GM12864 (cell line): ENCODE measurements at regions not wholly inside any gene's neighbourhood (a gene's known extent, or its start where the extent isn't known, plus 50 kb on each side); places are given as distances from the start of the nearest gene placed in this dataset.

ENCODE experiments used
- DNase-seq: peaks from one replicate; pipeline ENCODE4 v3.0.0-alpha.2; 2011; ENCODE audit warnings: low read depth
- H3K4me3 ChIP-seq: 2 replicates; pipeline ENCODE4 v1.5.1; 2011; ENCODE audit warnings: mild to moderate bottlenecking, low read depth, low read length, control low read depth
- TF ChIP-seq, protein P1 (sequence below): IDR thresholded peaks from 2 replicates; pipeline ENCODE4 v1.5.1; 2011; ENCODE audit warnings: low read depth, mild to moderate bottlenecking, moderate library complexity, low read length, control low read depth, inconsistent platforms; ENCODE audit errors: missing control alignments

DNA sequence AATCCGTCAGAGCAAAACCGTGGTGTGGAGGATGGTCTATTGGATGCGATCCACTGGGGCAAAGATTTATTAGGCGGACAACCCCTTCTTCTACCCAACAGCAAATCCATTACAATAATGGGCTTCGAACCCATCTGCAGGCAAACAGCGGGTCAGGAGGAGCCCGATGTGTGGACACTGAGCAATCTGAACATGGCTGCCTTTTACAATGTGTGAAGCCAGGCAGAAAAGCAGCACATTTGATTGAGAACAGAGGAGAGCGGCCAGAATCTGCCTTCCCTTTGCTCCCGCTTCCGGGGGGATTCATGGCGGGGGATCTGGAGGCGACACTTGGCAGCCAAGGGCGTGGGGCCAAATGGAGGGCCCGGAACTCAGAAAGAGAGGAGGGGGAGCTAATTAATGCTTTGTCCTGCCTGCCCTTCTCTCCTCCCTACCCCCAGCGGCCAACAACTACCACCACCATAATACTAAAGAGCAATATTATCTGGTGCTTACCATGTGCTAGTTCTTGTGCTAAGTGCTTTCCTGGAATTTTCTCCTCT is 133.0 kb downstream of the EMX2 start:
- DNase-seq = no peak
- TF ChIP-seq, protein P1, sequence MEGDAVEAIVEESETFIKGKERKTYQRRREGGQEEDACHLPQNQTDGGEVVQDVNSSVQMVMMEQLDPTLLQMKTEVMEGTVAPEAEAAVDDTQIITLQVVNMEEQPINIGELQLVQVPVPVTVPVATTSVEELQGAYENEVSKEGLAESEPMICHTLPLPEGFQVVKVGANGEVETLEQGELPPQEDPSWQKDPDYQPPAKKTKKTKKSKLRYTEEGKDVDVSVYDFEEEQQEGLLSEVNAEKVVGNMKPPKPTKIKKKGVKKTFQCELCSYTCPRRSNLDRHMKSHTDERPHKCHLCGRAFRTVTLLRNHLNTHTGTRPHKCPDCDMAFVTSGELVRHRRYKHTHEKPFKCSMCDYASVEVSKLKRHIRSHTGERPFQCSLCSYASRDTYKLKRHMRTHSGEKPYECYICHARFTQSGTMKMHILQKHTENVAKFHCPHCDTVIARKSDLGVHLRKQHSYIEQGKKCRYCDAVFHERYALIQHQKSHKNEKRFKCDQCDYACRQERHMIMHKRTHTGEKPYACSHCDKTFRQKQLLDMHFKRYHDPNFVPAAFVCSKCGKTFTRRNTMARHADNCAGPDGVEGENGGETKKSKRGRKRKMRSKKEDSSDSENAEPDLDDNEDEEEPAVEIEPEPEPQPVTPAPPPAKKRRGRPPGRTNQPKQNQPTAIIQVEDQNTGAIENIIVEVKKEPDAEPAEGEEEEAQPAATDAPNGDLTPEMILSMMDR = no peak
- H3K4me3 ChIP-seq = no peak overlapping the region

DNA sequence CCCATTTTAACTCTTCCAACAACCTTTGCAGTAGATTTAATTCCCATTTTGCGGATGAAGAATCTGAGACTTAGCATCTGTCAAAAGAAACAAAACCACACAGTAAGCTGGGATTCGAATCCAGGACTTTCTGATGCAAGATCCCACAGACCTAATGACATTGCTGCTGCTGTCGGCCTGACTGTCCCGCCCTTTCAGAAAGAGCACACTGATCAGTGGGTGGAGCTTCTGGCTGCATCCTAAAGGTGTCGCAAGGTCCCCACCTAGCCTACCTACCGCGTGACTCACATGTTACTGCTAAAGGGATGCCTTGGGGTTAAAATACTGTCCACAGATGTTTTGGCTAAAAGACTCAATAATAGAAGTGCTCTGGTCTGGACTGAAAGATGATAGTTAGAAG is 134.7 kb downstream of the EMX2 start:
- no peak for DNase-seq
- TF ChIP-seq, protein P1 = no peak
- no peak overlapping the region for H3K4me3 ChIP-seq

DNA sequence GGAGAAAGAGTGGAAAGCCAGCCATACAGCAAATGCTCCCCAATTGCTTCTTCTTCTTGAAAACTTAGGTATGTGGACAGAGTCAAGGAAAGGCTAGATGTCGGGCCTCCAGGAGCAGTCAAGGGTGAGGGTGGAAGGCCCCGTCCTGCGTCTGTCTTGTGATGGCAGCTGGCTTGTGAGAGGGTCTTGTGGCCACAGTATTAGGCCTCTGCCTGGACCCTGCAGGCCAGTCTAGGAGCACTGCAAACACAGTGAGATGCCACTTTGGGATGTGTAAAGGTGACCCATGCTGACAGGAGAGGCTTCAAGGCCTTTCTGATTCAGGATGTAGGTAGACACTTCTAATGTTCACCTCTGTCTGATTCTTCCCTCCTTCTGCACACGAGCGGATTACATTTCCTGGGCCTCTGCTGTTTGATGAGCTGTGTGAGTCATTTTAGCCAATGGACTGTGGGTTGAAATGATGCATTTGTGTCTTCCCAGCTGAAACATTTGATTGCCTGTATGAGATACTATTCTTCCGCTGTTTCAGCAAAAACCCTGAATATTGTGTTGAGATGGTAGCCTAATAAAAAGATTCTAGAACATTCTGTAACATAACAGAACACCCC is 135.4 kb downstream of the EMX2 start:
- TF ChIP-seq, protein P1 = no peak
- no peak for DNase-seq
- H3K4me3 ChIP-seq = no peak overlapping the region

DNA sequence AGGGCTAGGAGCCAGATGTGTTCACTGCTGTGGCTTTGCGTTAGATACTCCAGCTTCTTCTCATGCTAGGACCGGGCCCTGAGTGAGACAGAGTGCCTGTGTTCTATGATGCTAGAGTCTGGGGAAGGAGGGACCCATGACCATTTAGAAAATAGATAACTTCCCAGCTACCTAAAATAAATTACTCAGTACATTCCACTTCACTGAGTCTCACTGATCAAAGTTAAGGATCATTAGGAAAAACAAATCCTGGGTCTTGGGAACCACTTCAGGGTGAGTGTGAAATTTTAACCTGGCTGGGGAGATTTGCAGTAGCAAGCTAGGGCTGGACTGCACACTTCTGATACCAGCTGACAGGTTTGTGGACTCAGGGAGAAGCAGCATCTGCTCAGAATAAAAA is 138.1 kb downstream of the EMX2 start:
- DNase-seq = no peak
- TF ChIP-seq, protein P1 = no peak
- no peak overlapping the region for H3K4me3 ChIP-seq

DNA sequence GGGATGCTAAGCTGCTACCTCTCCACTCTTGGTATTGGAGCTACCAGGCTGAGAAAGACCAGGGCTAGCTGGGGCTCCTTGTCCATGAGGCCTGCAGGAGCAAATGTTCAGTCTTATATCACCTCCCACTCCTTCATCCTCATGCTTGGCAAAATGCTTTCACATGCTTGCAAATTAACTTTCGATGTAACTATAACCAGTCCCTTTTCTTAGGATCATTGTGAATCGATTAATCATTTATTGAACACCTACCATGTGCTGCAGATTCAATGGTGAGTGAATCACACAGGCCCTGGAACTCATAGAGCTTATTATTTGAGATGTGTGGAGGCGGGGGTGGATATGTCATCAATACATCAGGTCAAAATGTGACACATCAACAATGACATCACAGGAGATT is 138.6 kb downstream of the EMX2 start:
- DNase-seq = no peak
- H3K4me3 ChIP-seq = no peak overlapping the region
- TF ChIP-seq, protein P1 = no peak

DNA sequence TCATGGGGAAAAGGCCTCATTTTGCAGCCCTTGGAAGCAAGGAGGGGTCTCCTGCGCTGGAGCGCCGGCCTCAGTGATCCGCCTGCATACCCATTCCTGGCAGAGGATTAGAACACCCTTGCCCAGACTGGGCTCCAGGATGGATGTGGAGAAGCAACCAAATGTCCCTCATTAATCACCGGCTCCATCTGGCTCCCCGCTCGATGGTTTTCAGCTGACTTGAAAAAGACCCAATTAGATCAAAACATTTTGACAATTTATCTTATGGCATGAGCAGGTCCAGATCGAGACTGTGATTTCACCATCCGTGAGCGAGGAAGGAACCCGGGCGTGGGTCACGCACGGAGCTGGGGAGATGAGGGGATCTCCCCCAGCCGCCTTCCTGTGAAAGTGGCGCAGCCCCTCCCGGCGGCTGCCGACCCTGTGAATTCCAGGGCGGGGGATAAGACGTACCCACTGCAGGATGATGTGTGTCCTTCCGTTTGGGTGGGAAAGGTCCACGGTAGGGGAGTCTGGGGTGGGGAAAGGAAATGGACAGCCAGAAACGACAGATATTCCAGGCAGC is 141.6 kb downstream of the EMX2 start:
- TF ChIP-seq, protein P1 = no peak
- DNase-seq = no peak
- H3K4me3 ChIP-seq = no peak overlapping the region
